Left hindlimb (tissue), 1 donor: ENCODE measurements at regions not wholly inside any gene's neighbourhood (a gene's known extent, or its start where the extent isn't known, plus 50 kb on each side); places are given as distances from the start of the nearest gene placed in this dataset.

Experiments
- DNase-seq: peaks from one replicate; pipeline ENCODE4 v3.0.0-alpha.2; 2018

DNA sequence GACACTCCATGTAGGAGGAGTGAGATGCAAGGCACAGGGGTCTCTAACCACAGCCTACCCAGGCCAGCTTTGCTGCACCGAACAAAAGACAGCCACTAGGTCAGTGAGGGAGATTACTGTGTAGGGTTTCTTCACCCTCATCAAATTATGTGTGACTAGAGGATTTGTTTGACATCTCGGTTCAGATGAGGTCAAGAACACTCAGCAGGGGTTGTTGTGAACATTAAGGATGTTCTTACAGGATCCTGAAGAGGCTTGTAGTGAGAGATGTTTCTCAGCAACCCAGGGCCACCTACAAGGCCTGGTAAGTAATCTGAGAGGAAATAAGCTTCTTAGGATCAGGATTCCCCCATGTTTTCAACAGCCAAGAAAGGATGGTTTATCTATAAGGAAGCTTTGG, 202.1 kb downstream of the NXPE2 start:
- DNase-seq: no peak

- DNase-seq: peak; percentile 34
These were observed 205.1 kb downstream of the NXPE2 start for GRCh38 chr11:114883472-114883871.

GRCh38 chr11:114886644-114887265, 208.4 kb downstream of the NXPE2 start:
- DNase-seq: no peak

DNA sequence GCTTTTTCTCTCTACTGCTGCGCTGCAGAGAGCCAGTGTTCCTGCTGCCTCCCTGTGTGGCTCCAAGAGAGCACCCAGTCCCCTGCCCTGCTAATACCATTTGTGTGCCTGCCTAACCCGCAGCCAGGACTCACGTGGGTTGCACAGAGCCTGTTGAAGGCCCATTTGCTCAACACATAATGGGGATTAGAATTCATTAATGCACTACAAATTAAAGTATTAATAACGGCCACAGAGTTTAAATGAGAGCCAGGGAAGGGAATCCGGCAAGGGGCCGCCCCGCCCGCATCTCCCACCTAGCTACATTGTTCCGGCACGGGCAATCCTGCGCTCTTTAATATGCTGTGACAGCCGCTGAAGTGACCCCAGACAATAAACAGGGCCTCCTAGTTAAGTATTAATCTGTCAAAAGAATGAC, 211.3 kb downstream of the NXPE2 start:
- no peak for DNase-seq

GRCh38 chr11:114890038-114890437, 211.7 kb downstream of the NXPE2 start:
- no peak for DNase-seq

DNA sequence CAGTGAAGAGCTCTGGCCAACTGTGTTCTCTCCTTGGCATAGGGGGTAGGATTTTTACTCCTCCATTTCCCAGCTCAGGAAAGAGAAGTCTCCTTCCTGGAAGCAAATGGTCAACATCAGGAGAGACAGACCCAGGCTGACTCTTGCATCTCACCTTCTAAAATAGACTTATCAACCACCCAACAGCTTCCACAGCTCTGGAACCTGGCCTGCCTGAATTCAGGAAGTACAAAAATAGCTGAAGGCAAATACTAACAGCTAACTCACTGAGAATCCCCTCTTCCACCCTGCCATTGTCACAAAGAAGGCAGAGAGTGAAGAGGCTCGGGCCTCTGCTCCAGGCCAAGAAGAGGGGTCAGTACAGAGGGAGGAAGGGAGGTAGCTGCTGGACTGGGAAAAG, 213.6 kb downstream of the NXPE2 start:
- DNase-seq: no peak

- DNase-seq: no peak
These were observed 214.3 kb downstream of the NXPE2 start for GRCh38 chr11:114892381-114893197.

DNA sequence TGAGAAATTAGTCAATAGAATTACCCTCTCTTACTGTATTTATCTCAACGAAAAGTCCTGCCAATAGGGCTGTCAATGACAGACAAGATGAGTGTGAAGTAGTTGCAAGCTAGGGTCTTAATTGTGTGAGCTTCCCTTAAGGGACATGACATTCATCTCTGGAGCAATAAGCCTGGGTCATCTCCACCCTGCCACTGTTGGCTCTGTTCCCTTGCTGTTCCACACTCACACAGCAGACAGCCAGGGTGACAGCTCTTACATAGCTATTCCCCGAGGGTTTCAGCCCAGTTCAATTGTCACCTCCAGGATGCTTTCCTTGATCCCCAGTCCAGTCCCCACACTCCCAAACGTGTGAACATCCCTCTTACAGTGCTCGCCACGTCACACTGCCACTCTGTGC, 215.0 kb downstream of the NXPE2 start:
- no peak for DNase-seq

- no peak for DNase-seq
These were observed 218.3 kb downstream of the NXPE2 start for GRCh38 chr11:114896594-114896993.

DNA sequence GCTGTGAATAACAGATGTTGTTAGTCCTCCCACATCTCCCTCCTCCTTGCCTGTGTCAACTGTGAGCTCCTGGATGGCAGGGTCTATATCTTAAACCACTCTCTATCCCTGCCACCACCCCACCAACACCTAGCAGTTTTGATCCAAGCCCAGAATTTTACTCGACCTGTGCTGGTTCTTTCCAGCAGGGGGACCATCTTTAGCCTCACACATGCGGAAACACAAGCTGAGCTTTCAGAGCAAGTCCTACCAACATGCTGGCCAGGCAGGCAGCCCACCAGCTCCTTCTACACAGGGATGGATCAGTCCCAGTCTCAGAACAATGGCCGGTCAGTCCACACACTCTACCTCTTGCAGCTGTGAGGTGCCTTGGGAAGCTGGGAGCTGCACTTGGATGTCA, 231.5 kb downstream of the NXPE2 start:
- no peak for DNase-seq

DNA sequence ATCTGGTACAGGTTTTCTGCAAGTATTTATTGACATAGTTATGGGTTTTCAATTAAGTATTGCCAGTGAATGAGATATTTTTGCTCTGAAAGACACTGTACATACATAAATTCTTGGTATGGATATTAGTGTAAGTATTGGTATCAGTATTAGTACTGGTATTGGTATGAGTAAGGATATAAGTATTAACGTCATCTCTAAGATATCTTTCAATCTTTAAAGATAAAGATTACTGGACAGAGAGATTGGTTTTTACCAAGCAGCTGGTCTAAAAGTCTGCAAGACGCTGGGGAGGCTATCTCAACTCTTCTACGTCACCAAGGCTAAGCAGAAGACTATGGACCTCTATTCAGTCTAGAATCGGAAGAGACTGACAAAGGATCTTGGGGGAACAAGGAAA, 234.5 kb downstream of the NXPE2 start:
- no peak for DNase-seq

DNA sequence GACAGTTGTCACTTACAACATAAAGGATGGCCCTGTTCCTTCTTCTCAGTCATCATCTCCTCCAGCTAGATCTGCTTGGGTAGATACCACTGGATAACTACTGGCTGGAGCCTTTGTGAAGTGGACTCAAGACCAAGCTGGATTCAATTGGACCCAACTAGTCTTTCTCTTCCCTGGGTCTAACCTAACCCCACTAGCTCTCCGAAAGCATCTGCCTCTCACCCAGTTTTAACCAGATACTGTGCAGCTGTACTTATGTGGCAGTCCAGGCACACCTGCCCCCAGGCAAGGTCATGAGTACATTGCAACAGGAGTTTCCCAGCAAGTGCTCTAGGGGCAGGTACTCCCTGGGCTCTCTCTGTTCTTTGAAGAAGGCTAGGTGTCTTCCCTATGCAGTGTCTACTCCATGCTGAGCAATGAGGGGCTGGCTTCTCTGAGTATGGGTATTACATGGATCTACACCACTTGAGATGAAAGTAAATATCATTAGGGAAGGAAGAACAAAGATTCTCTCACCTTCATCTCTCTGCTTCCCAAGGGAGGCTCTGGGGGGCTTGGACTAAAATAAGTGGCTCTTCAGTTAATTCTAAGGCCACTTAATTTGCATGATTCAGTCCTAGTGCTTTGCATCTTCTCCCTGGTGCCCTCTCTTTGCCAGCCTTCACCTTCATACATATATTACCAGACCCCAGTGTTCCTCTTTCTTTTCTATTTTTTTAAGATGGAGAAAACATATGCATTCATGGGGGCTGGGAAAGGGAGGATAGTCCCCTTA, 236.1 kb downstream of the NXPE2 start:
- no peak for DNase-seq

GRCh38 chr11:114915871-114916805, 237.8 kb downstream of the NXPE2 start:
- DNase-seq: no peak

DNA sequence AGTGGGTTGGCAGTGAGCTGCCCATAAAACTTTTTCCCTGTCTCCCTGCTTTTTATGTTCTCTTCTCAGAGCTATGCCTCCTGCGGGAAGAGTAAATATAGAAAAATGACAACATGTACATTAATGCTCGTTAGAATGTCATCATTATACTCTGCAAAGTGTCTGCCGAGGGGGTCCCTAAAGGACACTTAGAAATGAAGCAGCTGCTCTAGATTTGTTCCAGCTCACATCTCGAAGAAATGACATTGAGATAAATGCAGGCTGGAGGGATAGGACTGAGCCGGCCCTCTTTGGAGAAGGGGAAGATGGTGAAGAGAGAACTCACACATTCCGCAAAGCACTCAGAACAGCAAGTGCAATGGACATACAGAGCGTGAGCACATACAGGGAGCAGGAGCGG, 240.0 kb downstream of the NXPE2 start:
- no peak for DNase-seq

DNA sequence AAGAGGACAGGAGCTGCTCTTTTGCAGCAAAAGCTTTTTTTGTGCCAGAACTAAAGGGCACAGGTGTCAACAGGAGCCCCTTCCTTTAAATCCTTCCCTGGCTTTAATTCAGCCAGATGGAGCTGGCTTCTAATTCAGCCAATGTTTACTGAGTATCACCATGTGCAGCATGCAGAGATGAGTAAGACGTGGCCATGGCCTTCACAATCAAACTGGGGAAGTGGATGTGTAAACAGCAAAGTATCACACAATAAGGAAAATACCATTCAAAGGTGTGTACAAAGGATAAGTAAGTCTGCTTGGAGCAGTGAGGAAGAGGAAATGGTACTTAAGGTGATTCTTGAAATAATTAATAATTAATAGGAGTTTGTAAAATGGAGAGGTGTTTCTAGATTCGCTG, 243.4 kb downstream of the NXPE2 start:
- DNase-seq: no peak

DNA sequence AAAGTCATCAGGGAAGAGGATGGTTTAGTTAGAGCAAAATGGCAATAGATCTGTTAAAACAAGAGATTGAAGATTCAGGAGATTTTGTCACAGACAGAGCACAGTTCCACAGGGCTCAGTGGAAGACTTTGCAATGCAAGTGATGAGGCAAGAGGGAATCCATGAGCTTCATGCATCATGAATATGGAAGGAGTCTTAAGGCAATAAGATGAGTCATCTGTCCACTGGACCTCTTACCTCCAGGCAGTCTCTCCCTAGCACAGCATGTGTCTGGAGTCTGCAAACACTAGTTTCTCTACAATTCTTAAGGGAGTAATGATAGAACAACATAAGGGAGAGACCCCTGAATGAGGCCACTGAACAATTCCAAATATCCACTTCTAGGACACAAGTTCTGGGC, 245.7 kb downstream of the NXPE2 start:
- DNase-seq: no peak

DNA sequence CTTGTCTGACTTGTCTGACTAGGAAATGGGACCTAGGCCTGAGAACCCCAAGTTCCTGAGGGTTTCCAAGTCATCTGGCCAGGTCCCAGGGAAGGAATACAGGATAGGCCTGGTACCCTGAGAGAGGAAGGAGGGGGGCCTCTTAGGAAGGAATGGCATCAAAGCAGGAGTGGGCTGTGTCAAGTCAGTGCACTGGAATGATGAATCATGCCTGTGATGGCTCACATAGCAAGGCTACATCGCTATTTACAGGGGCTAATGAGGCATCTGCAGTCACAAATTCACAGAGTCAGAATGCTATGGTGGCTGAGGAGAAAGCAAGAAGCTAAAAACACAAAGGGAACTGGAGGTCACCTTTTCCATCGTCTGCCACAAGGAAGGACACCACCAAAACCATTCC, 247.3 kb downstream of the NXPE2 start:
- no peak for DNase-seq

- no peak for DNase-seq
These were observed 250.0 kb downstream of the NXPE2 start for GRCh38 chr11:114928260-114928870.

GRCh38 chr11:114929351-114930000, 251.1 kb downstream of the NXPE2 start:
- no peak for DNase-seq

GRCh38 chr11:114938799-114939198, 260.5 kb downstream of the NXPE2 start:
- DNase-seq: no peak

DNA sequence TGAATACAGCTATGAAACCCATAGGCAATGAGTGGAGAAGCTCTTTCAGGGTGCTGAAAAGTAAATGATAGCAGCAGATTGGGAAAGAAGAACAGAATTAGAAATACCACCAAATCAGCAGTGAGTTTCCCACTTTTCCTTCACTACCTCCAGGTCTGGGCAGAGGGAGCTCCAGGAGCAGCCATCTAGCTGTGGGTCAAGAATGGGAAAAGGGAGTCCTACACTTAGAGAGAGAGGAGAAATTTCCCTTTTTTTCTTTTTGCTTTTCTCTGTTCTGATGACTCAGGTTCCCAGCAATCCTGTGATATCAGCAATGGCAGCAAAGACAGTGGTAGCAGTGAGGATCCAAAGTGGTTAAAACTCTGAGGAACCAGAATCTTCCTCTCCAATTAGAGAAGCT, 263.9 kb downstream of the NXPE2 start:
- no peak for DNase-seq
